Mammary epithelial cell (primary cell): ENCODE measurements at regions not wholly inside any gene's neighbourhood (a gene's known extent, or its start where the extent isn't known, plus 50 kb on each side); places are given as distances from the start of the nearest gene placed in this dataset.
"Not testable (repeated sequence)": the region's sequence is repeated elsewhere in the genome, so short reads cannot be mapped to it uniquely, and the experiment has no call there.

Experiments
- CTCF ChIP-seq, 2 donors: IDR thresholded peaks in 1 of 2; conservative IDR thresholded peaks in 1 of 2; 2 replicates each; pipeline ENCODE4 v1.5.1; 2011 to 2012; ENCODE audit warnings: inconsistent platforms in 2 of 2, low read length in 2 of 2, mild to moderate bottlenecking in 2 of 2, control low read depth in 1 of 2, low read depth in 1 of 2; ENCODE audit not compliant: insufficient read depth in 1 of 2; ENCODE audit errors: extremely low read depth in 1 of 2
- EZH2 ChIP-seq: IDR thresholded peaks from 2 replicates; pipeline ENCODE4 v1.6.1; 2012; ENCODE audit warnings: low read length, inconsistent platforms, borderline replicate concordance

DNA sequence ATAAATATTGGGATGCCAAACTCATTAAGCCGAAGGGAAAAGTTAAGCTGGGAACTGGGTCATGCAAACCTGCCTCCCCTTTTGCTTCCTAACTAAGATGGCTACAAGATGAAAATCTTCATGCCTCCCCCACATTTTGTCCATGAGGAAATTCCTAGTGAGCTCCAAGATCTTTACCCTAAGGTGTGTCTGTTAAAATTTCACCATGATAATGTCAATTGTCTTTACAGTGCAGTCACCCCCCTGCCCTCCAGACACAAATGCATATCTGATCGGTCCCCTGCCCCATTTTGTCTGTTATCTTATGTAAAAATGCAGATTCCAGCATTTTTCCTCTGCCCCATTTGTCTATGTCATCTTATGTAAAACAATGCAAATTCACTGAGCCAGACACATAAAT is 51.3 kb upstream of the GOLGA8Q start:
- TF ChIP-seq CTCF (conservative IDR thresholded peaks at IDR 0.05 in 1 of 2, IDR thresholded peaks at IDR 0.05 in 1 of 2; ENCODE audit: extremely low read depth in 1 of 2, insufficient read depth in 1 of 2, low read depth in 1 of 2, low read length in 2 of 2); EZH2: not testable (repeated sequence)
